K562 (cell line): ENCODE measurements at regions not wholly inside any gene's neighbourhood (a gene's known extent, or its start where the extent isn't known, plus 50 kb on each side); places are given as distances from the start of the nearest gene placed in this dataset.

Experiments
- CUX1 ChIP-seq: fragments of 200-800 bp; sonication (Bioruptor generic); IDR thresholded peaks from 2 replicates; pipeline ENCODE4 v1.6.1; 2016; ENCODE audit warnings: missing genetic modification characterization, missing compliant biosample characterization
- ZBTB43 ChIP-seq: sonication (generic); formaldehyde crosslinking; IDR thresholded peaks from 2 replicates; pipeline ENCODE4 v1.8.0; 2023; ENCODE audit warnings: mild to moderate bottlenecking, missing genetic modification reagents

GRCh38 chr22:49660794-49661781 lies 166.6 kb downstream of the BRD1 start (continued):
- TF ChIP-seq CUX1 (CRISPR knock-in tag) (no peak), ZBTB43 (no peak)
